ENCODE measurements at regions not wholly inside any gene's neighbourhood (a gene's known extent, or its start where the extent isn't known, plus 50 kb on each side); places are given as distances from the start of the nearest gene placed in this dataset.

GRCh38 chr2:71860381-71860926 lies 287.2 kb downstream of the CYP26B1 start:
- no peak for DNase-seq

- DNase-seq: no peak
Observed at GRCh38 chr2:71859211-71859847, 288.3 kb downstream of the CYP26B1 start.

GRCh38 chr2:71858071-71858470 lies 289.6 kb downstream of the CYP26B1 start:
- DNase-seq: no peak

GRCh38 chr2:71857636-71858035 lies 290.0 kb downstream of the CYP26B1 start:
- DNase-seq: no peak

GRCh38 chr2:71856773-71857525 lies 290.7 kb downstream of the CYP26B1 start:
- no peak for DNase-seq

- no peak for DNase-seq
Observed at GRCh38 chr2:71853858-71854257, 293.8 kb downstream of the CYP26B1 start.

GRCh38 chr2:71852141-71852711 lies 295.4 kb downstream of the CYP26B1 start:
- no peak for DNase-seq

GRCh38 chr2:71851094-71851750 lies 296.4 kb downstream of the CYP26B1 start:
- no peak for DNase-seq

- DNase-seq: no peak
Observed at GRCh38 chr2:71850306-71850801, 297.3 kb downstream of the CYP26B1 start.

- no peak for DNase-seq
Observed at GRCh38 chr2:71849607-71850305, 297.9 kb downstream of the CYP26B1 start.

- no peak for DNase-seq
Observed at GRCh38 chr2:71849111-71849510, 298.6 kb downstream of the CYP26B1 start.

- no peak for DNase-seq
Observed at GRCh38 chr2:71846669-71847291, 300.9 kb downstream of the CYP26B1 start.

- no peak for DNase-seq
Observed at GRCh38 chr2:71846072-71846471, 301.6 kb downstream of the CYP26B1 start.

- DNase-seq: no peak
Observed at GRCh38 chr2:71844967-71845366, 302.7 kb downstream of the CYP26B1 start.

GRCh38 chr2:71843391-71843850 lies 304.2 kb downstream of the CYP26B1 start:
- no peak for DNase-seq

GRCh38 chr2:71842744-71843143 lies 304.9 kb downstream of the CYP26B1 start:
- no peak for DNase-seq

- no peak for DNase-seq
Observed at GRCh38 chr2:71839826-71840225, 307.8 kb downstream of the CYP26B1 start.

- DNase-seq: no peak
Observed at GRCh38 chr2:71834796-71835195, 312.9 kb downstream of the CYP26B1 start.

- no peak for DNase-seq
Observed at GRCh38 chr2:71833855-71834560, 313.7 kb downstream of the CYP26B1 start.

- DNase-seq: no peak
Observed at GRCh38 chr2:71833272-71833671, 314.4 kb downstream of the CYP26B1 start.

GRCh38 chr2:71832844-71833243 lies 314.8 kb downstream of the CYP26B1 start:
- DNase-seq: no peak

Measured in NCI-H1105 (cell line).